ENCODE measurements at regions not wholly inside any gene's neighbourhood (a gene's known extent, or its start where the extent isn't known, plus 50 kb on each side); places are given as distances from the start of the nearest gene placed in this dataset.
"Not testable (repeated sequence)": the region's sequence is repeated elsewhere in the genome, so short reads cannot be mapped to it uniquely, and the experiment has no call there.

- H3K27me3 ChIP-seq (ENCODE audit: control insufficient read depth, extremely low read depth, insufficient read depth, low read length); dilution Hi-C loops (cut with MboI; ENCODE audit: extremely low pct_ligation_motif_present, low sequenced_read_pairs); H3K79me2 ChIP-seq (ENCODE audit: control insufficient read depth, insufficient read depth, low read length); H3K27ac ChIP-seq (ENCODE audit: control insufficient read depth, insufficient read depth, low read length); FAIRE-seq; H3K9me3 ChIP-seq (ENCODE audit: control insufficient read depth, low read depth, low read length); H2AFZ ChIP-seq (ENCODE audit: control insufficient read depth, low read length); H3K9ac ChIP-seq (ENCODE audit: control insufficient read depth, extremely low read depth, insufficient read depth, low read length); H3K4me3 ChIP-seq (ENCODE audit: control insufficient read depth in 2 of 3, extremely low read depth in 1 of 3, insufficient read depth in 2 of 3, low read depth in 1 of 3, low read length in 3 of 3); H3K4me2 ChIP-seq (ENCODE audit: control insufficient read depth, extremely low read depth, insufficient read depth, low read depth, low read length); H4K20me1 ChIP-seq (ENCODE audit: control insufficient read depth, extremely low read depth, insufficient read depth, low read length); H3K36me3 ChIP-seq (ENCODE audit: control insufficient read depth in 2 of 2, extremely low read depth in 1 of 2, insufficient read depth in 2 of 2, low read length in 2 of 2); H3K9me1 ChIP-seq (ENCODE audit: control insufficient read depth, extremely low read depth, insufficient read depth, low read length); H3K4me1 ChIP-seq (ENCODE audit: control insufficient read depth, extremely low read depth, insufficient read depth, low read length); DNase-seq (ENCODE audit: low read depth, low spot score): not testable (repeated sequence)
These were observed 186.2 kb upstream of the CHL1 start for GRCh38 chr3:10109-10996.

GRCh38 chr3:11734-12133 is 184.8 kb upstream of the CHL1 start:
- Histone ChIP-seq H2AFZ (ENCODE audit: control insufficient read depth, low read length) (no peak overlapping the region), H3K9me1 (ENCODE audit: control insufficient read depth, extremely low read depth, insufficient read depth, low read length) (no peaks in the 10 kb centered on the region), H3K9me3 (ENCODE audit: control insufficient read depth, low read depth, low read length) (no peaks in the 10 kb centered on the region), H3K27me3 (ENCODE audit: control insufficient read depth, extremely low read depth, insufficient read depth, low read length) (no peaks in the 10 kb centered on the region), H3K79me2 (ENCODE audit: control insufficient read depth, insufficient read depth, low read length) (no peaks in the 10 kb centered on the region), H3K4me2 (ENCODE audit: control insufficient read depth, extremely low read depth, insufficient read depth, low read depth, low read length) (no peak overlapping the region), H3K27ac (ENCODE audit: control insufficient read depth, insufficient read depth, low read length) (no peak overlapping the region), H3K4me3 (ENCODE audit: control insufficient read depth in 2 of 3, extremely low read depth in 1 of 3, insufficient read depth in 2 of 3, low read depth in 1 of 3, low read length in 3 of 3) (no peak overlapping the region), H3K9ac (ENCODE audit: control insufficient read depth, extremely low read depth, insufficient read depth, low read length) (no peak overlapping the region), H4K20me1 (ENCODE audit: control insufficient read depth, extremely low read depth, insufficient read depth, low read length) (no peaks in the 10 kb centered on the region), H3K4me1 (ENCODE audit: control insufficient read depth, extremely low read depth, insufficient read depth, low read length) (no peaks in the 10 kb centered on the region), H3K36me3 (ENCODE audit: control insufficient read depth in 2 of 2, extremely low read depth in 1 of 2, insufficient read depth in 2 of 2, low read length in 2 of 2) (no peaks in the 10 kb centered on the region)
- dilution Hi-C loops (cut with MboI; ENCODE audit: extremely low pct_ligation_motif_present, low sequenced_read_pairs), result no loop called here
- TF ChIP-seq CTCF (optimal IDR thresholded peaks at IDR 0.05 in 1 of 3, IDR thresholded peaks at IDR 0.05 in 1 of 3, conservative IDR thresholded peaks at IDR 0.05 in 1 of 3; ENCODE audit: extremely low read depth in 1 of 3, insufficient read depth in 2 of 3, low read length in 3 of 3) (no peak), EZH2 (IDR thresholded peaks at IDR 0.05; ENCODE audit: low read length) (no peak)
- DNase-seq (ENCODE audit: low read depth, low spot score), result no peak
- no peak for FAIRE-seq

GRCh38 chr3:14652-15051 is 181.9 kb upstream of the CHL1 start:
- no peak for DNase-seq (ENCODE audit: low read depth, low spot score)
- FAIRE-seq, result no peak
- H3K27ac ChIP-seq (ENCODE audit: control insufficient read depth, insufficient read depth, low read length), result no peak overlapping the region
- no peaks in the 10 kb centered on the region for H3K27me3 ChIP-seq (ENCODE audit: control insufficient read depth, extremely low read depth, insufficient read depth, low read length)
- H4K20me1 ChIP-seq (ENCODE audit: control insufficient read depth, extremely low read depth, insufficient read depth, low read length), result no peaks in the 10 kb centered on the region
- H3K4me1 ChIP-seq (ENCODE audit: control insufficient read depth, extremely low read depth, insufficient read depth, low read length), result no peaks in the 10 kb centered on the region
- H3K9ac ChIP-seq (ENCODE audit: control insufficient read depth, extremely low read depth, insufficient read depth, low read length), result no peak overlapping the region
- H3K4me2 ChIP-seq (ENCODE audit: control insufficient read depth, extremely low read depth, insufficient read depth, low read depth, low read length), result no peak overlapping the region
- H3K4me3 ChIP-seq (ENCODE audit: control insufficient read depth in 2 of 3, extremely low read depth in 1 of 3, insufficient read depth in 2 of 3, low read depth in 1 of 3, low read length in 3 of 3), result no peak overlapping the region
- H3K36me3 ChIP-seq (ENCODE audit: control insufficient read depth in 2 of 2, extremely low read depth in 1 of 2, insufficient read depth in 2 of 2, low read length in 2 of 2), result no peaks in the 10 kb centered on the region
- no peaks in the 10 kb centered on the region for H3K79me2 ChIP-seq (ENCODE audit: control insufficient read depth, insufficient read depth, low read length)
- TF ChIP-seq CTCF (optimal IDR thresholded peaks at IDR 0.05 in 1 of 3, IDR thresholded peaks at IDR 0.05 in 1 of 3, conservative IDR thresholded peaks at IDR 0.05 in 1 of 3; ENCODE audit: extremely low read depth in 1 of 3, insufficient read depth in 2 of 3, low read length in 3 of 3), result no peak
- no peaks in the 10 kb centered on the region for H3K9me1 ChIP-seq (ENCODE audit: control insufficient read depth, extremely low read depth, insufficient read depth, low read length)
- H2AFZ ChIP-seq (ENCODE audit: control insufficient read depth, low read length), result no peak overlapping the region
- dilution Hi-C loops (cut with MboI; ENCODE audit: extremely low pct_ligation_motif_present, low sequenced_read_pairs), result no loop called here
- H3K9me3 ChIP-seq (ENCODE audit: control insufficient read depth, low read depth, low read length), result no peaks in the 10 kb centered on the region

All from keratinocyte (primary cell).